IMR-90 (cell line): ENCODE measurements at regions not wholly inside any gene's neighbourhood (a gene's known extent, or its start where the extent isn't known, plus 50 kb on each side); places are given as distances from the start of the nearest gene placed in this dataset.

Experiments used
- ATAC-seq: fragments of 200-7000 bp; cut with Tn5 transposase; 2 replicates; pipeline ENCODE4 v1.9.1; 2020; ENCODE audit warnings: low read depth, mild to moderate bottlenecking, moderate library complexity
- BruUV-seq: library from RNA; stranded (reverse); fragments of 400-500 nt; replicated peaks from 2 replicates; lab custom pipeline; 2021; lab: Mats Ljungman, UMichigan
- CTCF ChIA-PET: fragments of 300-600 bp; formaldehyde crosslinking; extraction: SDS; loops from one replicate; lab custom pipeline; 2021; ENCODE audit warnings: antibody characterized with exemption; lab: Yijun Ruan, JAX
- POLR2A ChIA-PET: fragments of 300-600 bp; sonication (Branson Sonifier 250); formaldehyde crosslinking; loops from one replicate; lab custom pipeline; 2022; ENCODE audit warnings: antibody characterized with exemption; ENCODE audit not compliant: unreplicated experiment; lab: Charles Lee
- DNase-seq: peaks from one replicate; pipeline ENCODE4 v3.0.0; 2013
- H2AFZ ChIP-seq: replicated peaks from 2 replicates; pipeline ENCODE3; 2013; ENCODE audit warnings: low read length, mild to moderate bottlenecking; ENCODE audit not compliant: poor library complexity
- H2AK5ac ChIP-seq: 2 replicates; pipeline ENCODE4 v1.6.1; 2013; ENCODE audit warnings: low read depth, low read length, inconsistent platforms
- H2AK9ac ChIP-seq: replicated peaks from 2 replicates; pipeline ENCODE3; 2013; ENCODE audit warnings: mild to moderate bottlenecking, low read depth, low read length, moderate library complexity; ENCODE audit not compliant: poor library complexity
- H2BK120ac ChIP-seq: 2 replicates; pipeline ENCODE4 v1.6.1; 2013; ENCODE audit warnings: low read depth, low read length, inconsistent platforms
- H2BK15ac ChIP-seq: 3 replicates; pipeline ENCODE4 v1.6.1; 2013; ENCODE audit warnings: low read depth, low read length, inconsistent platforms
- H2BK20ac ChIP-seq: 2 replicates; pipeline ENCODE4 v1.6.1; 2013; ENCODE audit warnings: low read depth, mild to moderate bottlenecking, inconsistent platforms, low read length, moderate library complexity
- H2BK5ac ChIP-seq: 2 replicates; pipeline ENCODE4 v1.6.1; 2013; ENCODE audit warnings: mild to moderate bottlenecking, low read depth, low read length, inconsistent platforms; ENCODE audit not compliant: poor library complexity, severe bottlenecking
- H3K14ac ChIP-seq: replicated peaks from 2 replicates; pipeline ENCODE4 v1.6.1; 2013; ENCODE audit warnings: low read depth, low read length, inconsistent platforms
- H3K18ac ChIP-seq: 2 replicates; pipeline ENCODE4 v1.6.1; 2013; ENCODE audit warnings: low read depth, low read length, control low read depth
- H3K23ac ChIP-seq: 2 replicates; pipeline ENCODE4 v1.6.1; 2013; ENCODE audit warnings: low read depth, low read length, inconsistent platforms
- H3K27ac ChIP-seq: 2 replicates; pipeline ENCODE4 v1.5.1; 2013; ENCODE audit warnings: mild to moderate bottlenecking, control low read depth, low read length; ENCODE audit not compliant: insufficient read depth
- H3K27me3 ChIP-seq: 2 replicates; pipeline ENCODE4 v1.6.1; 2013; ENCODE audit warnings: low read length; ENCODE audit not compliant: control insufficient read depth, insufficient read depth
- H3K36me3 ChIP-seq: 2 replicates; pipeline ENCODE4 v1.6.1; 2013; ENCODE audit warnings: low read length, mixed read lengths; ENCODE audit not compliant: control insufficient read depth, insufficient read depth
- H3K4ac ChIP-seq: 2 replicates; pipeline ENCODE4 v1.6.1; 2013; ENCODE audit warnings: low read depth, low read length, inconsistent platforms
- H3K4me1 ChIP-seq: 2 replicates; pipeline ENCODE4 v1.6.1; 2013; ENCODE audit warnings: low read length, mixed read lengths; ENCODE audit not compliant: control insufficient read depth, insufficient read depth
- H3K4me2 ChIP-seq: 2 replicates; pipeline ENCODE4 v1.6.1; 2013; ENCODE audit warnings: low read depth, mild to moderate bottlenecking, control low read depth, low read length, moderate library complexity
- H3K4me3 ChIP-seq: 2 replicates; pipeline ENCODE4 v1.5.1; 2013; ENCODE audit warnings: low read depth, mild to moderate bottlenecking, control low read depth, low read length, moderate library complexity; ENCODE audit not compliant: insufficient read depth
- H3K56ac ChIP-seq: 2 replicates; pipeline ENCODE4 v1.6.1; 2013; ENCODE audit warnings: low read length, inconsistent platforms; ENCODE audit not compliant: insufficient read depth; ENCODE audit errors: extremely low read depth
- H3K79me1 ChIP-seq, 2 experiments: 2 replicates each; pipeline ENCODE4 v1.6.1; 2013; ENCODE audit warnings: low read length in 2 of 2, inconsistent platforms in 1 of 2, low read depth in 1 of 2
- H3K9ac ChIP-seq: 2 replicates; pipeline ENCODE4 v1.6.1; 2013; ENCODE audit warnings: low read depth, low read length, control low read depth
- H3K9me1 ChIP-seq: 2 replicates; pipeline ENCODE4 v1.6.1; 2013; ENCODE audit warnings: low read length, inconsistent platforms; ENCODE audit not compliant: insufficient read depth
- H3K9me3 ChIP-seq: 2 replicates; pipeline ENCODE4 v1.6.1; 2013; ENCODE audit warnings: low read length; ENCODE audit not compliant: control insufficient read depth, insufficient read depth
- H4K20me1 ChIP-seq: 2 replicates; pipeline ENCODE4 v1.6.1; 2013; ENCODE audit warnings: low read length, inconsistent platforms; ENCODE audit not compliant: insufficient read depth
- H4K5ac ChIP-seq: 2 replicates; pipeline ENCODE4 v1.6.1; 2013; ENCODE audit warnings: mild to moderate bottlenecking, low read depth, low read length, control low read depth
- H4K8ac ChIP-seq, 2 experiments: 2 replicates each; pipeline ENCODE4 v1.6.1; 2013; ENCODE audit warnings: low read depth in 2 of 2, low read length in 2 of 2, control low read depth in 1 of 2, inconsistent platforms in 1 of 2
- H4K91ac ChIP-seq: 2 replicates; pipeline ENCODE4 v1.6.1; 2013; ENCODE audit warnings: low read depth, low read length, inconsistent platforms; ENCODE audit not compliant: insufficient read depth
- CHD1 ChIP-seq: IDR thresholded peaks from 2 replicates; pipeline ENCODE4 v1.6.1; 2012; ENCODE audit warnings: low read depth, low read length, improper control_type of control experiment
- NFE2L2 ChIP-seq: fragments of 150-350 bp; IDR thresholded peaks from 2 replicates; pipeline ENCODE4 v1.6.1; 2016; ENCODE audit warnings: low read depth, mild to moderate bottlenecking, low read length
- whole genome bisulfite sequencing, 2 experiments: methylation state at CpG; one replicate each; pipeline versions ENCODE4 v1.1.5 to v1.1.7; 2013; ENCODE audit warnings: missing lambda C conversion rate in 2 of 2; ENCODE audit not compliant: insufficient read length in 1 of 2; ENCODE audit errors: extremely low coverage in 2 of 2; 5-methylcytosine and 5-hydroxymethylcytosine counted together
- dilution Hi-C: fragments of 300-500 bp; cut with HindIII; formaldehyde crosslinking; loops from one replicate; pipeline ENCODE4 v1.14.3; 2018; ENCODE audit warnings: low sequenced_read_pairs; ENCODE audit not compliant: unreplicated experiment
- in situ Hi-C: fragments of 300-500 bp; cut with MboI; formaldehyde crosslinking; loops from 3 replicates; pipeline ENCODE4 v1.14.3; 2019; ENCODE audit warnings: low sequenced_read_pairs, inconsistent platforms, mixed read lengths
- intact Hi-C: fragments of 100-400 bp; cut with micrococcal nuclease; formaldehyde crosslinking; loops from 2 replicates; pipeline ENCODE4 v1.10.0; 2022

GRCh38 chr1:221344693-221345092, 397.2 kb downstream of the DUSP10 start:
- H3K9ac ChIP-seq = no peak overlapping the region
- H3K23ac ChIP-seq = no peak overlapping the region
- no peak overlapping the region for H3K4ac ChIP-seq
- H3K9me1 ChIP-seq = no peaks in the 10 kb centered on the region
- ChIA-PET CTCF (no interaction called here), POLR2A (no interaction called here)
- H3K27ac ChIP-seq = no peak overlapping the region
- H4K8ac ChIP-seq = no peak overlapping the region
- H3K4me2 ChIP-seq = no peak overlapping the region
- no TSS peak for BruUV-seq
- H2AFZ ChIP-seq = no peak overlapping the region
- no peak overlapping the region for H3K14ac ChIP-seq
- H2BK5ac ChIP-seq = no peak overlapping the region
- H2AK5ac ChIP-seq = no peak overlapping the region
- no peak overlapping the region for H2AK9ac ChIP-seq
- H2BK120ac ChIP-seq = no peak overlapping the region
- DNase-seq = peak; percentile 56
- H3K4me1 ChIP-seq = no peaks in the 10 kb centered on the region
- no peak overlapping the region for H3K56ac ChIP-seq
- H2BK20ac ChIP-seq = no peak overlapping the region
- ATAC-seq = peak; percentile 54
- H3K9me3 ChIP-seq = no peaks in the 10 kb centered on the region
- WGBS, 2 experiments = no CpG with 5 or more reads among the region's 1 CpG
- peaks cover 2% of the 10 kb centered on the region; the same call in 1 of the 2 replicates for H3K27me3 ChIP-seq
- no peak overlapping the region for H2BK15ac ChIP-seq
- intact Hi-C loops (no loop called here), in situ Hi-C loops (no loop called here), dilution Hi-C loops (no loop called here)
- H3K4me3 ChIP-seq = no peak overlapping the region
- H4K20me1 ChIP-seq = no peaks in the 10 kb centered on the region
- TF ChIP-seq CHD1 (no peak), NFE2L2 (no peak)
- H3K36me3 ChIP-seq = no peaks in the 10 kb centered on the region
- no peak overlapping the region for H4K91ac ChIP-seq
- H4K5ac ChIP-seq = no peak overlapping the region
- no peak overlapping the region for H3K18ac ChIP-seq
- no peaks in the 10 kb centered on the region for H3K79me1 ChIP-seq
